ENCODE measurements at regions not wholly inside any gene's neighbourhood (a gene's known extent, or its start where the extent isn't known, plus 50 kb on each side); places are given as distances from the start of the nearest gene placed in this dataset.

- no peak for TF ChIP-seq CTCF (conservative IDR thresholded peaks at IDR 0.05 in 1 of 2, IDR thresholded peaks at IDR 0.05 in 1 of 2; ENCODE audit: low read depth in 1 of 2, low read length in 2 of 2)
- no peak for TF ChIP-seq EZH2 (IDR thresholded peaks at IDR 0.05; ENCODE audit: low read length, missing control alignments)
Observed at GRCh38 chr4:66376921-66377320, 706.6 kb upstream of the EPHA5 start.
